Lung (tissue), 11 donors: ENCODE measurements at regions not wholly inside any gene's neighbourhood (a gene's known extent, or its start where the extent isn't known, plus 50 kb on each side); places are given as distances from the start of the nearest gene placed in this dataset.

Experiments used
- ATAC-seq: fragments of 200-7000 bp; cut with Tn5 transposase; one replicate; pipeline ENCODE4 v1.9.1; 2020; ENCODE audit warnings: moderate number of reproducible peaks; ENCODE audit not compliant: insufficient read depth, low FRiP score
- DNase-seq, 3 donors: peaks; one replicate each; pipeline ENCODE4 v3.0.0-alpha.2; 2013 to 2017
- H3K27ac ChIP-seq, 2 donors: one replicate each; pipeline ENCODE4 v1.5.1; 2013; ENCODE audit warnings: mild to moderate bottlenecking in 2 of 2, moderate library complexity in 2 of 2, control low read depth in 1 of 2, inconsistent platforms in 1 of 2, low read depth in 1 of 2, low read length in 1 of 2
- H3K27me3 ChIP-seq, 3 donors: one replicate each; pipeline ENCODE4 v1.5.1; 2013; ENCODE audit warnings: low read length in 2 of 3; ENCODE audit not compliant: control insufficient read depth in 3 of 3, insufficient read depth in 3 of 3
- H3K36me3 ChIP-seq, 4 donors: one replicate each; pipeline ENCODE4 v1.5.1; 2013; ENCODE audit warnings: low read length in 4 of 4, mild to moderate bottlenecking in 1 of 4, moderate library complexity in 1 of 4; ENCODE audit not compliant: control insufficient read depth in 4 of 4, insufficient read depth in 4 of 4
- H3K4me1 ChIP-seq, 5 donors: one replicate each; pipeline ENCODE4 v1.5.1; 2013; ENCODE audit warnings: low read length in 5 of 5, mild to moderate bottlenecking in 2 of 5, moderate library complexity in 1 of 5; ENCODE audit not compliant: control insufficient read depth in 5 of 5, insufficient read depth in 5 of 5
- H3K4me3 ChIP-seq: one replicate; pipeline ENCODE4 v1.5.1; 2013; ENCODE audit warnings: mild to moderate bottlenecking, control low read depth, moderate library complexity
- H3K9ac ChIP-seq, 2 donors: one replicate each; pipeline ENCODE4 v1.5.1; 2013; ENCODE audit warnings: low read length in 2 of 2, control low read depth in 1 of 2; ENCODE audit not compliant: insufficient read depth in 1 of 2
- H3K9me3 ChIP-seq, 4 donors: one replicate each; pipeline ENCODE4 v1.5.1; 2013; ENCODE audit warnings: low read length in 3 of 4, mild to moderate bottlenecking in 1 of 4, moderate library complexity in 1 of 4; ENCODE audit not compliant: control insufficient read depth in 4 of 4, insufficient read depth in 3 of 4
- WGBS, 2 donors: extraction: QIAGEN DNeasy Blood & Tissue Kit; methylation state at CpG; one replicate each; pipeline ENCODE4 v1.1.7; 2013; 5-methylcytosine and 5-hydroxymethylcytosine counted together
- TF ChIP-seq, protein P1 (sequence below): IDR thresholded peaks from 2 replicates; pipeline ENCODE4 v1.5.1; 2012; ENCODE audit warnings: mild to moderate bottlenecking; ENCODE audit errors: control extremely low read depth, extremely low read depth
- donor health status: control.
- donor health status: control.
- donor health status: Bipolar disorder and iron deficiency.
- donor health status: healthy.
- donor health status: DM: yes; HTN: yes; CAD: no.

DNA sequence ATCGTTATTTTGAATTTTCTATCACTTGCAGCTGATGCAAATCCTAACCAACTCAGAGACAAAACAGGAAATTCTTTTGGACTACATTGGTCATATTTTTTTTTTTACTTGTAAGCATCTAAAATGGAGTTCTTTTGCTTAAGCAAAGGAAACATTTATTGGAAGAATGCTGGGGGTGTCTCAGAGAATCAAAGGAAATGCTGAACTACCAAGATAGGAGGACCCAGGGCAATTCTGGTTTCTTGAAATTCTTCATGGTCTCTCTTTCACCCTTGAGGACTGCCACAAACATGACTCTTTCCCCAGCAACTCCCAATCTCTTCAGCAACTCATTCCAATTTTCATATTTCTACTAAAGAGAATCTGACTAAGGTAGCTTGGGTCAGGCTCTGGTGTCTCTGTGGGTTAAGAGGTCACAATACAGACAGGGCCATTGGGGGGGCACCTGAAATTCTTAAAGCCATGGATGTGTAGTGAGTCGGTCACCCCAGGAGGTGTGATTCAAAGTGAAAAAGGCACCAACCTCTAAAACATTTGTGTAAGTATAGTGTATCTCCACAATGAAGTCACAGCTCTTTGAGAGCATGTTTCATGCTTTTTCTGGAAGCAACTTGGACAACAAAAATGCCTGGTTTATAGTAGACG is 171.1 kb upstream of the FGGY start:
- DNase-seq: no peak
- 83 to 90% methylated on average over 3 of the region's 3 CpGs for WGBS, 2 donors
- H3K9ac ChIP-seq: no peak overlapping the region
- H3K27ac ChIP-seq: no peak overlapping the region
- H3K9me3 ChIP-seq: peaks cover 0 to 1% (median 0%) of the 10 kb centered on the region in 4 donors
- TF ChIP-seq, protein P1, sequence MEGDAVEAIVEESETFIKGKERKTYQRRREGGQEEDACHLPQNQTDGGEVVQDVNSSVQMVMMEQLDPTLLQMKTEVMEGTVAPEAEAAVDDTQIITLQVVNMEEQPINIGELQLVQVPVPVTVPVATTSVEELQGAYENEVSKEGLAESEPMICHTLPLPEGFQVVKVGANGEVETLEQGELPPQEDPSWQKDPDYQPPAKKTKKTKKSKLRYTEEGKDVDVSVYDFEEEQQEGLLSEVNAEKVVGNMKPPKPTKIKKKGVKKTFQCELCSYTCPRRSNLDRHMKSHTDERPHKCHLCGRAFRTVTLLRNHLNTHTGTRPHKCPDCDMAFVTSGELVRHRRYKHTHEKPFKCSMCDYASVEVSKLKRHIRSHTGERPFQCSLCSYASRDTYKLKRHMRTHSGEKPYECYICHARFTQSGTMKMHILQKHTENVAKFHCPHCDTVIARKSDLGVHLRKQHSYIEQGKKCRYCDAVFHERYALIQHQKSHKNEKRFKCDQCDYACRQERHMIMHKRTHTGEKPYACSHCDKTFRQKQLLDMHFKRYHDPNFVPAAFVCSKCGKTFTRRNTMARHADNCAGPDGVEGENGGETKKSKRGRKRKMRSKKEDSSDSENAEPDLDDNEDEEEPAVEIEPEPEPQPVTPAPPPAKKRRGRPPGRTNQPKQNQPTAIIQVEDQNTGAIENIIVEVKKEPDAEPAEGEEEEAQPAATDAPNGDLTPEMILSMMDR: no peak
- H3K27me3 ChIP-seq: no peaks in the 10 kb centered on the region
- H3K36me3 ChIP-seq: no peaks in the 10 kb centered on the region
- H3K4me1 ChIP-seq: peaks cover 0 to 2% (median 0%) of the 10 kb centered on the region in 5 donors
- ATAC-seq: no peak
- H3K4me3 ChIP-seq: no peak overlapping the region

DNA sequence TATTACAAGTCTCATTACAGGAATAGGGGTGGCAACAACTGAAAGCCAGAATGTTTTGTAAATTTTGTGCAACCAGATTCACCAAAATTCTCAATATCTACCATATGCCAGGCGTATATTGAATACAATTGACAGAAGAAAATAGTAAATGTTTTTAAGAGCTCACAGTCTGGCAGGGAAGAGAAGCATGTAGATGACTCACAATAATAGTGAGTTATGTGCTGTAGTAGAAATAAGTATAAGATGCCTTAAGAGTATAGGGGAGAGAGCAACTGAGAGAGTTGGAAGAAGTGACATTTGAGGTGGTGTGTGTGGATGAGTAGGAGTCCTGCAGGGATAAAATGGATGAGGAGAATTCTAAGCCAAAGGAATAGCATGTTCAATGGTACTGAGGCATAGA is 170.5 kb upstream of the FGGY start:
- Histone ChIP-seq H3K27ac (no peak overlapping the region), H3K36me3 (no peaks in the 10 kb centered on the region), H3K4me3 (no peak overlapping the region), H3K27me3 (no peaks in the 10 kb centered on the region), H3K4me1 (peaks cover 0 to 2% (median 0%) of the 10 kb centered on the region in 5 donors), H3K9ac (no peak overlapping the region), H3K9me3 (peaks cover 0 to 1% (median 0%) of the 10 kb centered on the region in 4 donors)
- TF ChIP-seq, protein P1: no peak
- no peak for ATAC-seq
- no peak for DNase-seq
- WGBS, 2 donors: 95 to 96% methylated on average over 1 of the region's 1 CpG

DNA sequence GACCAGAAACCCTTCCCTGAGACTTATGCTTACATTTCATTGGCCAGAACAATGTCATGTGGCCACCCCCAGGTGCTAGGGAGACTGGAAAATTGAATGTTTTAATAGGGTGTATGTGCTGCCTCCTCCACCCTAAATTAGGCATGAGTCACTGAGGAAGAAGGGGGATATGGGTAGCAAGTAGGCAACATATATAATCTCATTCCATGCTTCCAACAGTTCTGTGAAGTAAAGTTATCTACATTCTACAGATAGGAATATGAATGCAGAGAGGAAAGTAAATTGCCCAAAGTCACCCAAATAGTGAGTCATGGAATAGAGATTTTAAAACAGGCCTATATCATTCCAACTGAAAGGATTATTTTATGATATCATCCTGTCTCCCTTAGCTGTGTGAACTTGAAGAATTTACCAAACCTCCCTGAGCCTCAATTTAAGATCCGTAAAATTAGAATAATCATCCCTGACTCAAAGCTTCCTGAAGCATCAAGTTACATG is 168.6 kb upstream of the FGGY start:
- no peaks in the 10 kb centered on the region for H3K36me3 ChIP-seq
- H3K9me3 ChIP-seq: peaks cover 0 to 1% (median 0%) of the 10 kb centered on the region in 4 donors
- TF ChIP-seq, protein P1: no peak
- no peak overlapping the region for H3K4me3 ChIP-seq
- H3K9ac ChIP-seq: no peak overlapping the region
- H3K4me1 ChIP-seq: peaks cover 0 to 4% (median 0%) of the 10 kb centered on the region in 5 donors
- 91 to 93% methylated on average over 1 of the region's 1 CpG for WGBS, 2 donors
- DNase-seq (no peak), ATAC-seq (no peak)
- H3K27ac ChIP-seq: no peak overlapping the region
- no peaks in the 10 kb centered on the region for H3K27me3 ChIP-seq

DNA sequence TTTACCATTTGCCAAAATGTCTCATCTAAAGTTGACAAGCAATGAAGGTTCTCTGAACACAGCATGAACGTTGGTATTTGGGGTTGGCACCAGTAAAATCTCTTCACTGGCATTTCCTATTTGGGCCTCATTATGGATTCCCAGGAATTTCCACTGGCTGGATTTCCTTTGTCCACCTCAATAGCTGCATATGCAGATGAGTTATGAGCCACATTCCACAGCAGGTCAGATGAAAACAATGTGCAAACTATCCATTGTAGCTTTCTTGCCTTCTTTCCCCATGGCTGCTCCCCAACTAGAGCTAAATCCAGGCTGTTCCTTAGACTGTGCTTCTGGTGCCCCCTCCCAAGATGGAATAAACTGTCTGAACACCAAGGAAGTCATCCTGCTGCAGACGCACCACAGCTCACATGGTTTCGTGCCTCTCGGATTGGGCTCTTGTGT is 168.1 kb upstream of the FGGY start:
- H3K4me3 ChIP-seq: no peak overlapping the region
- DNase-seq (no peak), ATAC-seq (no peak)
- H3K9ac ChIP-seq: no peak overlapping the region
- H3K4me1 ChIP-seq: peaks cover 0 to 4% (median 0%) of the 10 kb centered on the region in 5 donors
- 71 to 85% methylated on average over 4 of the region's 4 CpGs for WGBS, 2 donors
- H3K36me3 ChIP-seq: no peaks in the 10 kb centered on the region
- peaks cover 0 to 1% (median 0%) of the 10 kb centered on the region in 4 donors for H3K9me3 ChIP-seq
- TF ChIP-seq, protein P1: no peak
- H3K27me3 ChIP-seq: no peaks in the 10 kb centered on the region
- H3K27ac ChIP-seq: no peak overlapping the region
